GM13976 (cell line): ENCODE measurements at regions not wholly inside any gene's neighbourhood (a gene's known extent, or its start where the extent isn't known, plus 50 kb on each side); places are given as distances from the start of the nearest gene placed in this dataset.

Experiments used
- DNase-seq: peaks from one replicate; pipeline ENCODE4 v3.0.0; 2012; ENCODE audit warnings: low spot score
- CTCF ChIP-seq: IDR thresholded peaks from 2 replicates; pipeline ENCODE4 v1.5.1; 2012; ENCODE audit warnings: borderline replicate concordance, mild to moderate bottlenecking; ENCODE audit not compliant: insufficient read depth; ENCODE audit errors: extremely low read depth, missing control alignments, control extremely low read depth
- in situ Hi-C: fragments of 300-500 bp; cut with MboI; formaldehyde crosslinking; loops from one replicate; pipeline ENCODE4 v1.12.0; 2022; ENCODE audit warnings: low sequenced_read_pairs, mixed read lengths, inconsistent platforms; ENCODE audit not compliant: unreplicated experiment

GRCh38 chr3:80890571-80890970 lies 870.9 kb downstream of the GBE1 start:
- no peak for DNase-seq
- TF ChIP-seq CTCF, result no peak
- in situ Hi-C loops, result no loop called here

GRCh38 chr3:80889535-80889934 lies 871.9 kb downstream of the GBE1 start:
- in situ Hi-C loops, result no loop called here
- DNase-seq, result no peak

GRCh38 chr3:80870476-80871041 lies 890.9 kb downstream of the GBE1 start:
- DNase-seq, result no peak
- no peak for TF ChIP-seq CTCF
- in situ Hi-C loops, result no loop called here

More at GRCh38 chr3:80889535-80889934, 871.9 kb downstream of the GBE1 start:
- no peak for TF ChIP-seq CTCF

- DNase-seq, result no peak
- no peak for TF ChIP-seq CTCF
- in situ Hi-C loops, result no loop called here
Observed at GRCh38 chr3:80855482-80855881, 906.0 kb downstream of the GBE1 start.

GRCh38 chr3:80836395-80836794 lies 925.0 kb downstream of the GBE1 start:
- DNase-seq, result no peak
- no peak for TF ChIP-seq CTCF
- in situ Hi-C loops, result no loop called here

GRCh38 chr3:80807577-80807976 lies 953.9 kb downstream of the GBE1 start:
- in situ Hi-C loops, result no loop called here
- DNase-seq, result no peak
- TF ChIP-seq CTCF, result no peak

- DNase-seq, result no peak
- no peak for TF ChIP-seq CTCF
- in situ Hi-C loops, result no loop called here
Observed at GRCh38 chr3:80806673-80807072, 954.8 kb downstream of the GBE1 start.
